Natural killer cell (primary cell): ENCODE measurements at regions not wholly inside any gene's neighbourhood (a gene's known extent, or its start where the extent isn't known, plus 50 kb on each side); places are given as distances from the start of the nearest gene placed in this dataset.

Experiments
- ATAC-seq, 3 donors: fragments of 150-1000 bp in 2 of 3; fragments of 200-7000 bp in 1 of 3; cut with Tn5 transposase; 1 replicate in 1 of 3; 2 replicates in 2 of 3; pipeline ENCODE4 v1.10.0; 2021; ENCODE audit warnings: mild to moderate bottlenecking in 2 of 3, moderate library complexity in 2 of 3
- DNase-seq, 2 donors: peaks; one replicate each; pipeline versions ENCODE4 v3.0.0 to v3.0.0-alpha.2; 2013 to 2021; ENCODE audit warnings: mixed read lengths in 1 of 2
- H3K27ac ChIP-seq: one replicate; pipeline ENCODE4 v1.5.1; 2013; ENCODE audit warnings: mild to moderate bottlenecking, low read length
- H3K27me3 ChIP-seq: one replicate; pipeline ENCODE4 v1.6.1; 2013; ENCODE audit warnings: low read length; ENCODE audit not compliant: control insufficient read depth, insufficient read depth
- H3K36me3 ChIP-seq: one replicate; pipeline ENCODE4 v1.6.1; 2013; ENCODE audit warnings: low read length; ENCODE audit not compliant: control insufficient read depth, insufficient read depth
- H3K4me1 ChIP-seq: one replicate; pipeline ENCODE4 v1.6.1; 2013; ENCODE audit warnings: low read length; ENCODE audit not compliant: control insufficient read depth, insufficient read depth
- H3K4me3 ChIP-seq: one replicate; pipeline ENCODE4 v1.5.1; 2013; ENCODE audit warnings: low read length
- H3K9me3 ChIP-seq: one replicate; pipeline ENCODE4 v1.6.1; 2013; ENCODE audit warnings: low read length; ENCODE audit not compliant: control insufficient read depth, insufficient read depth
- H3K27ac Mint-ChIP-seq, 2 donors: one replicate each; pipeline ENCODE4 v1.8.0; 2022; ENCODE audit warnings: mild to moderate bottlenecking in 2 of 2, mixed read lengths in 2 of 2, moderate library complexity in 1 of 2
- H3K27me3 Mint-ChIP-seq, 2 donors: one replicate each; pipeline ENCODE4 v1.8.0; 2022; ENCODE audit warnings: low read depth in 2 of 2, mixed read lengths in 2 of 2
- H3K36me3 Mint-ChIP-seq: one replicate; pipeline ENCODE4 v1.8.0; 2022; ENCODE audit warnings: mixed read lengths
- H3K4me1 Mint-ChIP-seq, 2 donors: one replicate each; pipeline ENCODE4 v1.8.0; 2022; ENCODE audit warnings: mixed read lengths in 2 of 2
- H3K4me3 Mint-ChIP-seq: one replicate; pipeline ENCODE4 v1.8.0; 2022; ENCODE audit warnings: mild to moderate bottlenecking, moderate library complexity, mixed read lengths
- H3K9me3 Mint-ChIP-seq, 2 donors: one replicate each; pipeline ENCODE4 v1.8.0; 2022; ENCODE audit warnings: mixed read lengths in 2 of 2
- CTCF ChIP-seq: fragments of 200-600 bp; IDR thresholded peaks from one replicate; pipeline ENCODE4 v1.8.0; 2022; ENCODE audit warnings: antibody characterized with exemption
- WGBS: methylation state at CpG from one replicate; pipeline ENCODE4 v1.1.7; 2013; ENCODE audit warnings: missing lambda C conversion rate; ENCODE audit not compliant: insufficient coverage; 5-methylcytosine and 5-hydroxymethylcytosine counted together
- intact Hi-C: fragments of 100-400 bp; cut with micrococcal nuclease; formaldehyde crosslinking; loops from one replicate; pipeline ENCODE4 v1.14.2; 2022

- DNase-seq: no peak
- no peaks in the 10 kb centered on the region for H3K9me3 ChIP-seq
- no peak for ATAC-seq
- TF ChIP-seq CTCF: no peak
- intact Hi-C loops: no loop called here
- no peaks in the 10 kb centered on the region for H3K36me3 ChIP-seq
- no peaks in the 10 kb centered on the region for H3K4me1 ChIP-seq
- H3K27me3 ChIP-seq: no peaks in the 10 kb centered on the region
- no peaks in the 10 kb centered on the region for H3K27me3 Mint-ChIP-seq
- no peak overlapping the region for H3K4me3 ChIP-seq
- H3K4me3 Mint-ChIP-seq: no peak overlapping the region
- H3K27ac ChIP-seq: no peak overlapping the region
- no peaks in the 10 kb centered on the region for H3K36me3 Mint-ChIP-seq
- 71% methylated on average over 3 of the region's 4 CpGs for WGBS
- no peaks in the 10 kb centered on the region for H3K4me1 Mint-ChIP-seq
- peaks cover 2 to 3% of the 10 kb centered on the region in 2 donors for H3K9me3 Mint-ChIP-seq
- H3K27ac Mint-ChIP-seq: no peak overlapping the region
Observed at GRCh38 chr2:59463426-59463825, 1090.0 kb downstream of the BCL11A start.

- WGBS: 74% methylated on average over 7 of the region's 7 CpGs
- ATAC-seq (no peak), DNase-seq (no peak)
- Histone ChIP-seq H3K27me3 (no peaks in the 10 kb centered on the region), H3K4me3 (no peak overlapping the region), H3K36me3 (no peaks in the 10 kb centered on the region), H3K4me1 (no peaks in the 10 kb centered on the region), H3K27ac (no peak overlapping the region), H3K9me3 (no peaks in the 10 kb centered on the region)
- Mint-ChIP-seq H3K9me3 (peaks cover 2 to 3% of the 10 kb centered on the region in 2 donors), H3K4me3 (no peak overlapping the region), H3K27ac (no peak overlapping the region), H3K27me3 (no peaks in the 10 kb centered on the region), H3K36me3 (no peaks in the 10 kb centered on the region), H3K4me1 (no peaks in the 10 kb centered on the region)
- no peak for TF ChIP-seq CTCF
- intact Hi-C loops: no loop called here
Observed at GRCh38 chr2:59462422-59463197, 1090.8 kb downstream of the BCL11A start.

GRCh38 chr2:59461127-59461526, 1092.3 kb downstream of the BCL11A start:
- H3K4me3 Mint-ChIP-seq: no peak overlapping the region
- no peak overlapping the region for H3K4me3 ChIP-seq
- ATAC-seq (no peak), DNase-seq (no peak)
- no peak for TF ChIP-seq CTCF
- no peaks in the 10 kb centered on the region for H3K4me1 Mint-ChIP-seq
- H3K27me3 ChIP-seq: no peaks in the 10 kb centered on the region
- H3K9me3 ChIP-seq: no peaks in the 10 kb centered on the region
- H3K9me3 Mint-ChIP-seq: peaks cover 3 to 6% of the 10 kb centered on the region in 2 donors
- 38% methylated on average over 1 of the region's 1 CpG for WGBS
- H3K27me3 Mint-ChIP-seq: no peaks in the 10 kb centered on the region
- intact Hi-C loops: no loop called here
- H3K4me1 ChIP-seq: no peaks in the 10 kb centered on the region
- H3K27ac ChIP-seq: no peak overlapping the region
- no peaks in the 10 kb centered on the region for H3K36me3 ChIP-seq
- H3K27ac Mint-ChIP-seq: no peak overlapping the region
- no peaks in the 10 kb centered on the region for H3K36me3 Mint-ChIP-seq

DNA sequence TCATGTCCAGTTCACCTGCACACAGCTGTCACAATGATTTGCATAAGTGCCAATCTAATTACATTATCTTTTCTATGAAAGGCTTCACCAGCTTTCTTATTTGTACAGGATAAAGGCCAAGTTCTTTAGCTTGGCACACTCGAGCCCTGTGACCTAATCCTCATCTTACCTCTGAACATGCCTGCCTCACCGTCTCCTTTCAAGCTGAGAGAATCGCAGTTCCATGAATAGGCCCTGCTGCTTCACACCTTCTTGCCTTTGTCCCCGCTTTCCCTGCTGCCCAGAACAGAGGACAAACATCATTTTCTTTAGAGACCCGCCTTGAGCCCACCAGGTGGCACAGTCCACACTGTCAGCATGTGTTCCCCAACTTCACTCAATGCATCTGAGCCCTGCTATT, 1094.7 kb downstream of the BCL11A start:
- Histone ChIP-seq H3K27ac (no peak overlapping the region), H3K4me3 (no peak overlapping the region), H3K27me3 (no peaks in the 10 kb centered on the region), H3K4me1 (no peaks in the 10 kb centered on the region), H3K36me3 (no peaks in the 10 kb centered on the region), H3K9me3 (no peaks in the 10 kb centered on the region)
- ATAC-seq (no peak), DNase-seq (no peak)
- Mint-ChIP-seq H3K4me1 (no peaks in the 10 kb centered on the region), H3K9me3 (peaks cover 3 to 7% of the 10 kb centered on the region in 2 donors), H3K27me3 (no peaks in the 10 kb centered on the region), H3K4me3 (no peak overlapping the region), H3K36me3 (no peaks in the 10 kb centered on the region), H3K27ac (no peak overlapping the region)
- intact Hi-C loops: no loop called here
- TF ChIP-seq CTCF: no peak
- 87% methylated on average over 5 of the region's 5 CpGs for WGBS
